RCC 7860 (cell line): ENCODE measurements at regions not wholly inside any gene's neighbourhood (a gene's known extent, or its start where the extent isn't known, plus 50 kb on each side); places are given as distances from the start of the nearest gene placed in this dataset.

Experiments
- DNase-seq: peaks from one replicate; pipeline ENCODE4 v3.0.0-alpha.2; 2015; ENCODE audit warnings: low spot score
- FAIRE-seq: peaks from 2 replicates; lab custom pipeline; 2012; peaks lifted over from hg19 to GRCh38; lab: Jason Lieb, UNC

GRCh38 chr18:40866013-40866645, 1088.9 kb upstream of the PIK3C3 start:
- FAIRE-seq (no peak), DNase-seq (peak; percentile 9)

- FAIRE-seq (no peak), DNase-seq (no peak)
Measured at GRCh38 chr18:40864846-40865245, 1090.2 kb upstream of the PIK3C3 start.

GRCh38 chr18:40863801-40864200, 1091.2 kb upstream of the PIK3C3 start:
- DNase-seq (no peak), FAIRE-seq (no peak)

- DNase-seq (no peak), FAIRE-seq (no peak)
Measured at GRCh38 chr18:40860189-40860588, 1094.8 kb upstream of the PIK3C3 start.

- no peak for FAIRE-seq
- DNase-seq: no peak
Measured at GRCh38 chr18:40855661-40856060, 1099.4 kb upstream of the PIK3C3 start.

- no peak for FAIRE-seq
Measured at GRCh38 chr18:40852406-40852805, 1102.6 kb upstream of the PIK3C3 start.

GRCh38 chr18:40851014-40851429, 1104.0 kb upstream of the PIK3C3 start:
- FAIRE-seq: no peak
- no peak for DNase-seq

More at GRCh38 chr18:40852406-40852805, 1102.6 kb upstream of the PIK3C3 start:
- DNase-seq: peak; percentile 37

GRCh38 chr18:40849886-40850285, 1105.1 kb upstream of the PIK3C3 start:
- FAIRE-seq: no peak
- no peak for DNase-seq

- no peak for FAIRE-seq
Measured at GRCh38 chr18:40841467-40841866, 1113.6 kb upstream of the PIK3C3 start.

GRCh38 chr18:40841063-40841462, 1114.0 kb upstream of the PIK3C3 start:
- DNase-seq (no peak), FAIRE-seq (no peak)

More at GRCh38 chr18:40841467-40841866, 1113.6 kb upstream of the PIK3C3 start:
- DNase-seq: no peak

GRCh38 chr18:40832362-40832761, 1122.7 kb upstream of the PIK3C3 start:
- FAIRE-seq (no peak), DNase-seq (no peak)

- no peak for DNase-seq
- FAIRE-seq: no peak
Measured at GRCh38 chr18:40824291-40824690, 1130.7 kb upstream of the PIK3C3 start.

- FAIRE-seq (no peak), DNase-seq (no peak)
Measured at GRCh38 chr18:40821596-40822243, 1133.3 kb upstream of the PIK3C3 start.

- DNase-seq (no peak), FAIRE-seq (no peak)
Measured at GRCh38 chr18:40812981-40813515, 1142.0 kb upstream of the PIK3C3 start.

GRCh38 chr18:40810372-40810771, 1144.7 kb upstream of the PIK3C3 start:
- DNase-seq (no peak), FAIRE-seq (no peak)

GRCh38 chr18:40789286-40789685, 1165.7 kb upstream of the PIK3C3 start:
- FAIRE-seq (no peak), DNase-seq (no peak)

GRCh38 chr18:40782453-40783130, 1172.4 kb upstream of the PIK3C3 start:
- FAIRE-seq (no peak), DNase-seq (no peak)

- FAIRE-seq (no peak), DNase-seq (no peak)
Measured at GRCh38 chr18:40769786-40770185, 1185.2 kb upstream of the PIK3C3 start.

GRCh38 chr18:40760251-40760650, 1194.8 kb upstream of the PIK3C3 start:
- no peak for DNase-seq

GRCh38 chr18:40754477-40754876, 1200.6 kb upstream of the PIK3C3 start:
- DNase-seq (no peak), FAIRE-seq (no peak)

More at GRCh38 chr18:40760251-40760650, 1194.8 kb upstream of the PIK3C3 start:
- FAIRE-seq: no peak

GRCh38 chr18:40752316-40752715, 1202.7 kb upstream of the PIK3C3 start:
- no peak for FAIRE-seq
- no peak for DNase-seq

- DNase-seq (no peak), FAIRE-seq (no peak)
Measured at GRCh38 chr18:40751186-40751585, 1203.8 kb upstream of the PIK3C3 start.
